ENCODE measurements at regions not wholly inside any gene's neighbourhood (a gene's known extent, or its start where the extent isn't known, plus 50 kb on each side); places are given as distances from the start of the nearest gene placed in this dataset.

DNA sequence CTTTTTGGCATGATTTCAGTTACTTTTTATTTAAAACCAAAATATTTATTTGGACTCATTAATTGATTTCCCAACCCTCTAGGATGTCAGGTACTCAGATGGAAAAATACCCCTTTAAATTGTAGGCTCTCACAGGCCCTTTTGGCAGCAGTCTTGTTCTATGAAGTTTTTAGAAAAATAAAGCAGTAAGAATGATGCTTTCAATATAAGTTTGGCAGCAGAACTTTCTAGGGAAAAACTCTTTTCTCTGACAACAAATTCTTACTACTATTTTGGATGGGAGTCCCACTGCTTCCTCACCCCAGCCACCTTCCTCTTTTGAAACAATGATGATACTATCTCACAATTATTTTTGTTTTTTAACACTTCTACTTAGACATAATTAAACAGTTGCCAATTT lies 581.6 kb upstream of the SGCG start:
- no peak for TF ChIP-seq ZNF292 (tag by site-specific recombination; IDR thresholded peaks at IDR 0.05; ENCODE audit: borderline replicate concordance, low read depth)
- no peak for TF ChIP-seq CTCF (tag by site-specific recombination; IDR thresholded peaks at IDR 0.05)
- no peak for TF ChIP-seq ZFP37 (tag by site-specific recombination; IDR thresholded peaks at IDR 0.05)
